Testis (tissue), 2 donors: ENCODE measurements at regions not wholly inside any gene's neighbourhood (a gene's known extent, or its start where the extent isn't known, plus 50 kb on each side); places are given as distances from the start of the nearest gene placed in this dataset.

Experiments
- DNase-seq: peaks from one replicate; pipeline ENCODE4 v3.0.0-alpha.2; 2019
- H3K27ac ChIP-seq, 2 donors: fragments of 200-600 bp; sonication (generic); one replicate each; pipeline ENCODE4 v1.5.1; 2019
- H3K27me3 ChIP-seq: fragments of 200-600 bp; sonication (generic); one replicate; pipeline ENCODE4 v1.5.1; 2019
- H3K36me3 ChIP-seq: fragments of 200-600 bp; sonication (generic); one replicate; pipeline ENCODE4 v1.5.1; 2017; ENCODE audit warnings: low read depth; ENCODE audit errors: missing control alignments
- H3K4me1 ChIP-seq: fragments of 200-600 bp; sonication (generic); one replicate; pipeline ENCODE4 v1.5.1; 2019
- H3K4me3 ChIP-seq, 2 donors: fragments of 200-600 bp; sonication (generic); one replicate each; pipeline ENCODE4 v1.5.1; 2017 to 2019
- H3K9me3 ChIP-seq: fragments of 200-600 bp; sonication (generic); one replicate; pipeline ENCODE4 v1.5.1; 2017
- CTCF ChIP-seq, 3 experiments: fragments of 450-650 bp in 2 of 3; fragments of 200-600 bp in 1 of 3; sonication (generic) in 1 of 3; IDR thresholded peaks; one replicate each; pipeline ENCODE4 v1.5.1; 2016 to 2019; ENCODE audit warnings: antibody characterized with exemption in 3 of 3, mild to moderate bottlenecking in 2 of 3, moderate library complexity in 1 of 3
- POLR2A ChIP-seq: fragments of 450-650 bp; IDR thresholded peaks from one replicate; pipeline ENCODE4 v1.6.1; 2017; ENCODE audit warnings: antibody characterized with exemption, mild to moderate bottlenecking, moderate library complexity
- WGBS, 2 donors: methylation state at CpG; one replicate each; pipeline ENCODE4 v1.1.5; 2018; 5-methylcytosine and 5-hydroxymethylcytosine counted together
- intact Hi-C: fragments of 100-400 bp; cut with DNase I; formaldehyde crosslinking; loops from one replicate; pipeline ENCODE4 v1.15.1; 2023; ENCODE audit warnings: low total_unique reads

GRCh38 chr5:125835293-125836172 lies 587.7 kb upstream of the GRAMD2B start:
- Histone ChIP-seq H3K27ac (no peak overlapping the region), H3K9me3 (no peaks in the 10 kb centered on the region), H3K27me3 (no peaks in the 10 kb centered on the region), H3K4me3 (no peak overlapping the region), H3K4me1 (peaks cover 6% of the 10 kb centered on the region), H3K36me3 (no peaks in the 10 kb centered on the region)
- intact Hi-C loops: no loop called here
- WGBS, 2 donors: 5 to 8% methylated on average over 11 of the region's 11 CpGs
- DNase-seq: peak; percentile 74
- TF ChIP-seq POLR2A: no peak
- TF ChIP-seq CTCF (IDR thresholded peaks at IDR 0.05): peak; percentile 61 to 68 (median 63)

GRCh38 chr5:125836256-125836655 lies 587.0 kb upstream of the GRAMD2B start:
- Histone ChIP-seq H3K36me3 (no peaks in the 10 kb centered on the region), H3K9me3 (no peaks in the 10 kb centered on the region), H3K27ac (no peak overlapping the region), H3K4me3 (no peak overlapping the region), H3K4me1 (peaks cover 6% of the 10 kb centered on the region), H3K27me3 (no peaks in the 10 kb centered on the region)
- DNase-seq: no peak
- intact Hi-C loops: no loop called here
- TF ChIP-seq POLR2A (no peak), CTCF (IDR thresholded peaks at IDR 0.05) (no peak)
- WGBS, 2 donors: 28 to 33% methylated on average over 2 of the region's 2 CpGs

- no peak for DNase-seq
- H3K27me3 ChIP-seq: no peaks in the 10 kb centered on the region
- WGBS, 2 donors: 73 to 85% methylated on average over 3 of the region's 3 CpGs
- peaks cover 6% of the 10 kb centered on the region for H3K4me1 ChIP-seq
- H3K4me3 ChIP-seq: no peak overlapping the region
- H3K36me3 ChIP-seq: no peaks in the 10 kb centered on the region
- intact Hi-C loops: no loop called here
- no peak overlapping the region for H3K27ac ChIP-seq
- no peaks in the 10 kb centered on the region for H3K9me3 ChIP-seq
- TF ChIP-seq POLR2A: no peak
- TF ChIP-seq CTCF (IDR thresholded peaks at IDR 0.05): no peak
These were observed 585.3 kb upstream of the GRAMD2B start for GRCh38 chr5:125837866-125838265.

GRCh38 chr5:125847561-125847960 lies 575.6 kb upstream of the GRAMD2B start:
- Histone ChIP-seq H3K27ac (no peak overlapping the region), H3K4me3 (no peak overlapping the region), H3K4me1 (no peaks in the 10 kb centered on the region), H3K36me3 (no peaks in the 10 kb centered on the region), H3K27me3 (no peaks in the 10 kb centered on the region), H3K9me3 (no peaks in the 10 kb centered on the region)
- DNase-seq: no peak
- WGBS, 2 donors: 77 to 92% methylated on average over 2 of the region's 2 CpGs
- intact Hi-C loops: no loop called here
- no peak for TF ChIP-seq POLR2A
- TF ChIP-seq CTCF (IDR thresholded peaks at IDR 0.05): no peak

GRCh38 chr5:125848751-125849150 lies 574.5 kb upstream of the GRAMD2B start:
- H3K4me1 ChIP-seq: no peaks in the 10 kb centered on the region
- no peak for TF ChIP-seq CTCF (IDR thresholded peaks at IDR 0.05)
- DNase-seq: no peak
- no peaks in the 10 kb centered on the region for H3K9me3 ChIP-seq
- no peak overlapping the region for H3K4me3 ChIP-seq
- no peaks in the 10 kb centered on the region for H3K27me3 ChIP-seq
- H3K36me3 ChIP-seq: no peaks in the 10 kb centered on the region
- WGBS, 2 donors: 80 to 92% methylated on average over 2 of the region's 2 CpGs
- H3K27ac ChIP-seq: no peak overlapping the region
- intact Hi-C loops: no loop called here
